NCI-H1436 (cell line): ENCODE measurements at regions not wholly inside any gene's neighbourhood (a gene's known extent, or its start where the extent isn't known, plus 50 kb on each side); places are given as distances from the start of the nearest gene placed in this dataset.
"Not testable (repeated sequence)": the region's sequence is repeated elsewhere in the genome, so short reads cannot be mapped to it uniquely, and the experiment has no call there.

Experiments used
- DNase-seq: peaks from one replicate; lab custom pipeline; 2025; lab: John Stamatoyannopoulos, UW

GRCh38 chr4:137955595-137955994 is 286.6 kb downstream of the SLC7A11 start:
- no peak for DNase-seq

GRCh38 chr4:137952116-137952515 is 290.0 kb downstream of the SLC7A11 start:
- no peak for DNase-seq

GRCh38 chr4:137950286-137950685 is 291.9 kb downstream of the SLC7A11 start:
- DNase-seq, result no peak

- DNase-seq, result no peak
Measured at GRCh38 chr4:137949746-137950145, 292.4 kb downstream of the SLC7A11 start.

GRCh38 chr4:137946453-137947174 is 295.5 kb downstream of the SLC7A11 start:
- DNase-seq, result no peak

GRCh38 chr4:137942815-137943214 is 299.3 kb downstream of the SLC7A11 start:
- not testable (repeated sequence) for DNase-seq

GRCh38 chr4:137942015-137942515 is 300.1 kb downstream of the SLC7A11 start:
- DNase-seq, result not testable (repeated sequence)

GRCh38 chr4:137934911-137935310 is 307.2 kb downstream of the SLC7A11 start:
- DNase-seq, result no peak

GRCh38 chr4:137934046-137934445 is 308.1 kb downstream of the SLC7A11 start:
- DNase-seq, result no peak

- no peak for DNase-seq
Measured at GRCh38 chr4:137927972-137928371, 314.2 kb downstream of the SLC7A11 start.

- DNase-seq, result no peak
Measured at GRCh38 chr4:137923494-137923893, 318.7 kb downstream of the SLC7A11 start.

- no peak for DNase-seq
Measured at GRCh38 chr4:137922721-137923120, 319.4 kb downstream of the SLC7A11 start.

GRCh38 chr4:137909529-137910309 is 332.4 kb downstream of the SLC7A11 start:
- DNase-seq, result peak; percentile 0

GRCh38 chr4:137905930-137906329 is 336.2 kb downstream of the SLC7A11 start:
- DNase-seq, result no peak

- DNase-seq, result no peak
Measured at GRCh38 chr4:137901114-137901513, 341.0 kb downstream of the SLC7A11 start.

GRCh38 chr4:137896221-137896737 is 345.9 kb downstream of the SLC7A11 start:
- DNase-seq, result no peak

GRCh38 chr4:137895515-137895914 is 346.6 kb downstream of the SLC7A11 start:
- DNase-seq, result not testable (repeated sequence)

- DNase-seq, result no peak
Measured at GRCh38 chr4:137892134-137892533, 350.0 kb downstream of the SLC7A11 start.

GRCh38 chr4:137890812-137891211 is 351.3 kb downstream of the SLC7A11 start:
- no peak for DNase-seq

GRCh38 chr4:137881641-137882040 is 349.3 kb upstream of the PCDH18 start:
- no peak for DNase-seq

- not testable (repeated sequence) for DNase-seq
Measured at GRCh38 chr4:137868067-137868466, 335.8 kb upstream of the PCDH18 start.

GRCh38 chr4:137866671-137867070 is 334.4 kb upstream of the PCDH18 start:
- no peak for DNase-seq

- DNase-seq, result no peak
Measured at GRCh38 chr4:137861682-137862081, 329.4 kb upstream of the PCDH18 start.
